Mammary epithelial cell (primary cell): ENCODE measurements at regions not wholly inside any gene's neighbourhood (a gene's known extent, or its start where the extent isn't known, plus 50 kb on each side); places are given as distances from the start of the nearest gene placed in this dataset.

Experiments used
- CTCF ChIP-seq, 2 donors: IDR thresholded peaks in 1 of 2; conservative IDR thresholded peaks in 1 of 2; 2 replicates each; pipeline ENCODE4 v1.5.1; 2011 to 2012; ENCODE audit warnings: inconsistent platforms in 2 of 2, low read length in 2 of 2, mild to moderate bottlenecking in 2 of 2, control low read depth in 1 of 2, low read depth in 1 of 2; ENCODE audit not compliant: insufficient read depth in 1 of 2; ENCODE audit errors: extremely low read depth in 1 of 2
- EZH2 ChIP-seq: IDR thresholded peaks from 2 replicates; pipeline ENCODE4 v1.6.1; 2012; ENCODE audit warnings: low read length, inconsistent platforms, borderline replicate concordance

GRCh38 chr9:73893230-73893629, 603.9 kb upstream of the RORB start:
- TF ChIP-seq CTCF (conservative IDR thresholded peaks at IDR 0.05 in 1 of 2, IDR thresholded peaks at IDR 0.05 in 1 of 2; ENCODE audit: extremely low read depth in 1 of 2, insufficient read depth in 1 of 2, low read depth in 1 of 2, low read length in 2 of 2) (no peak), EZH2 (no peak)
